Breast epithelium (tissue), 4 donors: ENCODE measurements at regions not wholly inside any gene's neighbourhood (a gene's known extent, or its start where the extent isn't known, plus 50 kb on each side); places are given as distances from the start of the nearest gene placed in this dataset.

Experiments used
- DNase-seq, 2 donors: peaks; one replicate each; pipeline ENCODE4 v3.0.0-alpha.2; 2019; ENCODE audit warnings: low spot score in 2 of 2
- H3K27ac ChIP-seq, 2 donors: fragments of 200-600 bp; sonication (generic) in 1 of 2; one replicate each; pipeline ENCODE4 v1.5.1; 2016 to 2019; ENCODE audit warnings: mild to moderate bottlenecking in 1 of 2
- H3K27me3 ChIP-seq, 2 donors: fragments of 200-600 bp; sonication (generic) in 1 of 2; one replicate each; pipeline versions ENCODE4 v1.5.1 to v1.6.0; 2017 to 2019; ENCODE audit warnings: control low read depth in 1 of 2, mild to moderate bottlenecking in 1 of 2
- H3K36me3 ChIP-seq: fragments of 200-600 bp; one replicate; pipeline ENCODE4 v1.5.1; 2019
- H3K4me1 ChIP-seq, 2 donors: fragments of 200-600 bp; sonication (generic); one replicate each; pipeline ENCODE4 v1.5.1; 2016 to 2019; ENCODE audit warnings: control low read depth in 1 of 2
- H3K4me3 ChIP-seq, 3 donors: fragments of 200-600 bp; sonication (generic); 1 replicate in 2 of 3; 2 replicates in 1 of 3; pipeline ENCODE4 v1.5.1; 2016 to 2019; ENCODE audit warnings: mild to moderate bottlenecking in 3 of 3, moderate library complexity in 2 of 3
- H3K9me3 ChIP-seq, 2 donors: fragments of 200-600 bp; sonication (generic) in 1 of 2; one replicate each; pipeline ENCODE4 v1.5.1; 2016 to 2019; ENCODE audit warnings: control low read depth in 1 of 2
- CTCF ChIP-seq, 3 donors: fragments of 450-650 bp; IDR thresholded peaks; one replicate each; pipeline ENCODE4 v1.5.1; 2016 to 2017; ENCODE audit warnings: antibody characterized with exemption in 3 of 3, mild to moderate bottlenecking in 3 of 3, moderate library complexity in 3 of 3
- POLR2A ChIP-seq: fragments of 450-650 bp; IDR thresholded peaks from one replicate; pipeline ENCODE4 v1.6.1; 2016; ENCODE audit warnings: antibody characterized with exemption, mild to moderate bottlenecking, moderate library complexity
- POLR2AphosphoS5 ChIP-seq, 3 donors: sonication (generic); formaldehyde crosslinking; IDR thresholded peaks; one replicate each; pipeline ENCODE4 v1.6.1; 2017; ENCODE audit warnings: antibody characterized with exemption in 3 of 3
- intact Hi-C: fragments of 100-400 bp; cut with DNase I; formaldehyde crosslinking; loops from one replicate; pipeline ENCODE4 v1.15.1; 2023; ENCODE audit warnings: low total_unique reads

DNA sequence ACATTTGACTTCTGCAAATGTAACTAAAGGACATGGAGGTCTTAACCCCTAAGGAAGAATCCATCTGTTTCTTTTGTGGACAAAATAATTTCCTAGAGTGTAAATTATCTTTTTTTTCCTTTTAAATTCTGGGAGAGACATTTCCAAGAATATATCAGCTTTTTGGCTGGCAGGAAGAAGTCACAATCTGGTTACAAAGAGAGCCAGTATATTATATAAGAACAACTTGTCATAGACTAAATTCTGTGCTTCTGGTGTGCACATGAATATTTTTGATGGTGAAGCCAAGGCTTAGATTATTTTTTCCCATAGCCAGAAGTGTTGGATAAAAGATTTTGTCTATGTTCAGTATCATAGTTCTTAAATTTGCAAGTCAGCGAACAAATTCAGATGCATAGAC lies 500.6 kb downstream of the XIRP2 start:
- no peak overlapping the region for H3K4me3 ChIP-seq
- H3K4me1 ChIP-seq: no peaks in the 10 kb centered on the region
- H3K27ac ChIP-seq: no peak overlapping the region
- no peak for DNase-seq
- TF ChIP-seq CTCF (IDR thresholded peaks at IDR 0.05): no peak
- no peak for TF ChIP-seq POLR2AphosphoS5 (IDR thresholded peaks at IDR 0.05)
- TF ChIP-seq POLR2A: no peak
- H3K27me3 ChIP-seq: no peaks in the 10 kb centered on the region
- intact Hi-C loops: no loop called here
- H3K9me3 ChIP-seq: no peaks in the 10 kb centered on the region
- H3K36me3 ChIP-seq: no peaks in the 10 kb centered on the region

DNA sequence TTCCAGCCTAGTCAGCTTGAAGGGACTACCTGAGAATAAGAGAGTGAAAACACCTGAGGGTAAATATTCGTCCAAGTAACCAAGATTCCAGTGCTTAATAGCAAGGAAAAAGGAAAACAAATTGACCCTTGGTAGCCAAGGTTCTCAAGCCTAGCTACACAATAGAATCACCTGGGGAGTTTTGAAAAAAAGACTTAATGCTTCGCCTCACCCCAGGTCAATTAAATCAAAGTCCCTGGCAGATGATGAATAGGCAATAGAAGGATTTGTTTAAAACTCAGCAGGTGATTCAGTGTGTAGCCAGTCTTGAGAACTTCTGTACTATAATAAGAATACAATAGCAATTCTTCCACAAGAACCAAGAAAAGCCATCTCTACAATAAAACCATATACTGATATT lies 500.2 kb downstream of the XIRP2 start:
- Histone ChIP-seq H3K4me1 (no peaks in the 10 kb centered on the region), H3K27ac (no peak overlapping the region), H3K36me3 (no peaks in the 10 kb centered on the region), H3K27me3 (no peaks in the 10 kb centered on the region), H3K9me3 (no peaks in the 10 kb centered on the region), H3K4me3 (no peak overlapping the region)
- TF ChIP-seq POLR2A (no peak), POLR2AphosphoS5 (IDR thresholded peaks at IDR 0.05) (no peak), CTCF (IDR thresholded peaks at IDR 0.05) (no peak)
- DNase-seq: no peak
- intact Hi-C loops: no loop called here

DNA sequence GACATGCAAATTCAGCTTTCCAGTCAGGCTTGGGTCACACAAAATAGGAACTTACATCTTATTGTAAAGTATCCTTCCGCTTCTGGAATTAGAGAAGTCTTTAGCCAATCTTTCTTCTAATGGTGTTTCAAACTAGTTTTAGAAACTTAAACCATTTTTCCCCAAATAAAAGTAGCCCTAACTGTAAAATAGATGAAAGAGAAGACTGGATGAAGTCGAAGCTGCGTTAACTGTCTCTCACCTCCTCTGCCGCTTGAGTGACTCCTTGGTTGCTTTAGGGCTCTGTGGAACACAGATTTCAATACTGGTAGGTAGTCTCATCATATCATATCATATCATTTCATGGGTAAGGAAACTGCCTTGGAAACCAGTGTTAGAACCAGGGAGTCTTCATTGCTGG lies 498.4 kb downstream of the XIRP2 start:
- no peak overlapping the region for H3K27ac ChIP-seq
- intact Hi-C loops: no loop called here
- H3K27me3 ChIP-seq: no peaks in the 10 kb centered on the region
- H3K4me1 ChIP-seq: no peaks in the 10 kb centered on the region
- no peaks in the 10 kb centered on the region for H3K9me3 ChIP-seq
- DNase-seq: no peak
- no peak overlapping the region for H3K4me3 ChIP-seq
- TF ChIP-seq POLR2AphosphoS5 (IDR thresholded peaks at IDR 0.05) (no peak), CTCF (IDR thresholded peaks at IDR 0.05) (no peak), POLR2A (no peak)
- no peaks in the 10 kb centered on the region for H3K36me3 ChIP-seq

DNA sequence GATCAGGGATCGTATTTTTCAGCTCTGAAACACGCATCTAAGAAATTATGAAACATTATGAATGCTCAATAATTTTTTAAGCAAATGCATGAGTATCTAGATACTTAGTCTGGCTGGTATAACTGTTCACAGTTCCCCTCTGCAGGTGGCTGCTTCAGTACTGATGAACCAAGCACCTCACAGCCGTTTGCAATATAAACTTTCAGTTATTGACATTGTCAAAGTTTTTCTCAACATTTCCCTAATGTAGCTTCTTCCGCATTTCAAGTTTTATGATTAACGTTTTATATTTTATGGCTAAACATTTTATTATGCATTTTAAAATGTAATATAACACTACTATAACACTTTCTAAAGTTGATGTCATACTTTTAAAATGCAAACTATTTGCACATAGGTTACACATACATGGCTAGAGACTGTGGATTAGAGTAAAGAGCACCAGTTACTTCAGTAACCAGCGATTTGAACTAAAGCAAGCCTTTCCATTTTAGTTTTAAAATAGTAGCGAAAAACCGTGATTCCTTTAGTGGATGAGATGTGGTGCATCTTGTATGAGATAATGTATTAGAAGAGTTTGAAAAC lies 495.4 kb downstream of the XIRP2 start:
- no peak for DNase-seq
- TF ChIP-seq CTCF (IDR thresholded peaks at IDR 0.05) (no peak), POLR2AphosphoS5 (IDR thresholded peaks at IDR 0.05) (no peak), POLR2A (no peak)
- H3K27me3 ChIP-seq: no peaks in the 10 kb centered on the region
- no peaks in the 10 kb centered on the region for H3K9me3 ChIP-seq
- H3K36me3 ChIP-seq: no peaks in the 10 kb centered on the region
- intact Hi-C loops: no loop called here
- no peaks in the 10 kb centered on the region for H3K4me1 ChIP-seq
- H3K27ac ChIP-seq: no peak overlapping the region
- no peak overlapping the region for H3K4me3 ChIP-seq

GRCh38 chr2:167381349-167381748 lies 493.1 kb downstream of the XIRP2 start:
- Histone ChIP-seq H3K27me3 (no peaks in the 10 kb centered on the region), H3K4me1 (no peaks in the 10 kb centered on the region), H3K36me3 (no peaks in the 10 kb centered on the region), H3K4me3 (no peak overlapping the region), H3K27ac (no peak overlapping the region), H3K9me3 (no peaks in the 10 kb centered on the region)
- TF ChIP-seq CTCF (IDR thresholded peaks at IDR 0.05) (no peak), POLR2AphosphoS5 (IDR thresholded peaks at IDR 0.05) (no peak), POLR2A (no peak)
- no peak for DNase-seq
- intact Hi-C loops: no loop called here
